Heart left ventricle (tissue), 16 donors: ENCODE measurements at regions not wholly inside any gene's neighbourhood (a gene's known extent, or its start where the extent isn't known, plus 50 kb on each side); places are given as distances from the start of the nearest gene placed in this dataset.

Experiments
- ATAC-seq, 4 donors: fragments of 200-7000 bp; cut with Tn5 transposase; one replicate each; pipeline ENCODE4 v1.9.1; 2020 to 2022; ENCODE audit warnings: moderate library complexity in 4 of 4, mild to moderate bottlenecking in 3 of 4, moderate number of reproducible peaks in 1 of 4
- DNase-seq, 5 donors: peaks; one replicate each; pipeline ENCODE4 v3.0.0-alpha.2; 2020
- H3K27ac ChIP-seq, 12 donors: fragments of 200-600 bp; sonication (generic) in 4 of 12; one replicate each; pipeline versions ENCODE4 v1.5.0 to v1.8.0; 2016 to 2022; ENCODE audit warnings: mild to moderate bottlenecking in 2 of 12
- H3K27me3 ChIP-seq, 9 donors: fragments of 200-600 bp; sonication (generic) in 2 of 9; one replicate each; pipeline versions ENCODE4 v1.5.1 to v1.8.0; 2016 to 2022; ENCODE audit warnings: mild to moderate bottlenecking in 3 of 9
- H3K36me3 ChIP-seq, 9 donors: fragments of 200-600 bp; sonication (generic) in 2 of 9; one replicate each; pipeline versions ENCODE4 v1.5.0 to v1.8.0; 2018 to 2022; ENCODE audit warnings: mild to moderate bottlenecking in 2 of 9
- H3K4me1 ChIP-seq, 12 donors: fragments of 200-600 bp; sonication (generic) in 4 of 12; one replicate each; pipeline versions ENCODE4 v1.5.0 to v1.8.0; 2016 to 2022; ENCODE audit warnings: mild to moderate bottlenecking in 3 of 12
- H3K4me3 ChIP-seq, 12 donors: fragments of 200-600 bp; sonication (generic) in 4 of 12; one replicate each; pipeline versions ENCODE4 v1.5.0 to v1.8.0; 2017 to 2022; ENCODE audit warnings: mild to moderate bottlenecking in 9 of 12, moderate library complexity in 4 of 12
- H3K9me3 ChIP-seq, 12 donors: fragments of 200-600 bp; sonication (generic) in 4 of 12; one replicate each; pipeline versions ENCODE4 v1.5.0 to v1.8.0; 2016 to 2022; ENCODE audit warnings: mild to moderate bottlenecking in 1 of 12
- CTCF ChIP-seq, 12 donors: fragments of 200-600 bp; sonication (generic) in 4 of 12; IDR thresholded peaks; one replicate each; pipeline versions ENCODE4 v1.5.0 to v1.8.0; 2018 to 2022; ENCODE audit warnings: antibody characterized with exemption in 12 of 12, mild to moderate bottlenecking in 5 of 12
- POLR2A ChIP-seq, 2 donors: fragments of 450-650 bp; IDR thresholded peaks; one replicate each; pipeline ENCODE4 v1.6.1; 2017; ENCODE audit warnings: antibody characterized with exemption in 2 of 2, mild to moderate bottlenecking in 2 of 2, moderate library complexity in 2 of 2
- WGBS, 4 donors: extraction: QIAGEN DNeasy Blood & Tissue Kit in 2 of 4; methylation state at CpG; one replicate each; pipeline versions ENCODE4 v1.1.5 to v1.1.7; 2013 to 2018; 5-methylcytosine and 5-hydroxymethylcytosine counted together
- intact Hi-C, 10 donors: fragments of 100-400 bp; cut with DNase I; formaldehyde crosslinking; loops; one replicate each; pipeline versions ENCODE4 v1.11.1 to v1.14.2; 2022
- donor health status: ischemic (EF 13 %, LVEDD 7.1; RV severe dilation, severe dysfunction).
- donor health status: healthy with polysubstance abuse.
- donor health status: DM: no; HTN: yes; CAD: no.
- donor health status: DM: no; HTN: no; CAD: no.
- donor health status: ischemic (EF 25% LVEDD 6.9; RV normal size, moderate dysfunction).
- donor health status: ischemic (EF 25% LVEDD 5.7; RV mildly dilated, moderate dysfunction).
- donor health status: healthy.
- donor health status: DM: yes; HTN: yes; CAD: no.
- donor health status: ischemic (EF 35%, LVEDD 5.7; RV mildly dilated, moderate dysfunction).
- donor health status: nonischemic (EF 11% LVEDD 7.7; RV severe dilation, severe dysfunction).
- donor health status: DM: yes; HTN: yes; CAD: no.
- donor health status: PGD.
- donor health status: ischemic (EF 29% LVEDD 5.4; RV normal size, mild dysfunction).
- donor health status: nonischemic (EF 23%, LVEDD 6.1; RV moderate dilation, normal function).

GRCh38 chr2:198219292-198219691 is 414.9 kb downstream of the PLCL1 start:
- no peak for TF ChIP-seq POLR2A (IDR thresholded peaks at IDR 0.05)
- TF ChIP-seq CTCF (IDR thresholded peaks at IDR 0.05), result no peak
- intact Hi-C loops, result no loop called here
- no peak for ATAC-seq
- no peaks in the 10 kb centered on the region for H3K36me3 ChIP-seq
- H3K4me1 ChIP-seq, result no peaks in the 10 kb centered on the region
- no peak overlapping the region for H3K4me3 ChIP-seq
- no peak overlapping the region for H3K27ac ChIP-seq
- DNase-seq, result no peak
- no peaks in the 10 kb centered on the region for H3K9me3 ChIP-seq
- 78 to 84% (median 80%) methylated on average over 2 of the region's 2 CpGs for WGBS, 4 donors
- H3K27me3 ChIP-seq, result no peaks in the 10 kb centered on the region

- intact Hi-C loops, result no loop called here
- Histone ChIP-seq H3K27ac (no peak overlapping the region), H3K4me3 (no peak overlapping the region), H3K9me3 (no peaks in the 10 kb centered on the region), H3K4me1 (no peaks in the 10 kb centered on the region), H3K36me3 (no peaks in the 10 kb centered on the region), H3K27me3 (no peaks in the 10 kb centered on the region)
- ATAC-seq (no peak), DNase-seq (no peak)
- TF ChIP-seq CTCF (IDR thresholded peaks at IDR 0.05), result no peak
- TF ChIP-seq POLR2A (IDR thresholded peaks at IDR 0.05), result no peak
- WGBS, 4 donors, result 88 to 92% (median 92%) methylated on average over 5 of the region's 5 CpGs
Measured at GRCh38 chr2:198214114-198214596, 409.8 kb downstream of the PLCL1 start.

- Histone ChIP-seq H3K9me3 (no peaks in the 10 kb centered on the region), H3K36me3 (no peaks in the 10 kb centered on the region), H3K27me3 (no peaks in the 10 kb centered on the region), H3K27ac (no peak overlapping the region), H3K4me1 (no peaks in the 10 kb centered on the region), H3K4me3 (no peak overlapping the region)
- WGBS, 4 donors, result 55 to 86% (median 69%) methylated on average over 1 of the region's 1 CpG
- intact Hi-C loops, result no loop called here
- DNase-seq (no peak), ATAC-seq (no peak)
- TF ChIP-seq CTCF (IDR thresholded peaks at IDR 0.05) (no peak), POLR2A (IDR thresholded peaks at IDR 0.05) (no peak)
Measured at GRCh38 chr2:198213253-198213652, 408.9 kb downstream of the PLCL1 start.

- ATAC-seq (no peak), DNase-seq (no peak)
- no peaks in the 10 kb centered on the region for H3K27me3 ChIP-seq
- 89 to 92% (median 91%) methylated on average over 2 of the region's 2 CpGs for WGBS, 4 donors
- H3K4me3 ChIP-seq, result no peak overlapping the region
- H3K4me1 ChIP-seq, result no peaks in the 10 kb centered on the region
- TF ChIP-seq CTCF (IDR thresholded peaks at IDR 0.05), result no peak
- no peak for TF ChIP-seq POLR2A (IDR thresholded peaks at IDR 0.05)
- H3K9me3 ChIP-seq, result no peaks in the 10 kb centered on the region
- H3K27ac ChIP-seq, result no peak overlapping the region
- no peaks in the 10 kb centered on the region for H3K36me3 ChIP-seq
- intact Hi-C loops, result no loop called here
Measured at GRCh38 chr2:198211706-198212105, 407.3 kb downstream of the PLCL1 start.
